ENCODE measurements at regions not wholly inside any gene's neighbourhood (a gene's known extent, or its start where the extent isn't known, plus 50 kb on each side); places are given as distances from the start of the nearest gene placed in this dataset.

GRCh38 chr14:29037411-29037810, 270.8 kb downstream of the FOXG1 start:
- no peak overlapping the region for H3K4ac ChIP-seq (replicated peaks; ENCODE audit: insufficient read length, low read depth, low read length)
- no peak overlapping the region for H3K27ac ChIP-seq (ENCODE audit: low read depth, low read length)
- H3K9me3 ChIP-seq (ENCODE audit: insufficient read depth in 2 of 2, low read depth in 1 of 2, low read length in 1 of 2): no peaks in the 10 kb centered on the region
- no peak overlapping the region for H3K9ac ChIP-seq (replicated peaks in 1 of 4; ENCODE audit: extremely low read depth in 1 of 4, low read depth in 3 of 4, low read length in 3 of 4)
- no peaks in the 10 kb centered on the region for H3K79me1 ChIP-seq (ENCODE audit: low read depth, low read length)
- CTCF ChIA-PET (ENCODE audit: partially characterized antibody): no interaction called here
- no peak overlapping the region for H2BK12ac ChIP-seq (ENCODE audit: low read depth, low read length)
- no peak overlapping the region for H3K23ac ChIP-seq (ENCODE audit: insufficient read length)
- no peaks in the 10 kb centered on the region for H3K23me2 ChIP-seq (ENCODE audit: low read depth, low read length)
- no peak overlapping the region for H2BK20ac ChIP-seq (ENCODE audit: low read length)
- H3K18ac ChIP-seq (ENCODE audit: extremely low read depth, low read length): no peak overlapping the region
- no peak overlapping the region for H2AFZ ChIP-seq (ENCODE audit: low read length)
- H2BK5ac ChIP-seq (ENCODE audit: low read depth, low read length): no peak overlapping the region
- TF ChIP-seq CBX5 (IDR thresholded peaks at IDR 0.05; ENCODE audit: low read depth, low read length) (no peak), TEAD4 (IDR thresholded peaks at IDR 0.05; ENCODE audit: low read depth, low read length) (no peak), GTF2F1 (IDR thresholded peaks at IDR 0.05; ENCODE audit: borderline replicate concordance, low read depth, low read length) (no peak), JUND (IDR thresholded peaks at IDR 0.05; ENCODE audit: low read length) (no peak), CTBP2 (IDR thresholded peaks at IDR 0.05; ENCODE audit: borderline replicate concordance, insufficient read depth, insufficient read length, low read length) (no peak), EP300 (IDR thresholded peaks at IDR 0.05; ENCODE audit: borderline replicate concordance in 1 of 2, low read depth in 2 of 2, low read length in 2 of 2) (no peak), SUZ12 (IDR thresholded peaks at IDR 0.05; ENCODE audit: low read length) (no peak), ATF2 (IDR thresholded peaks at IDR 0.05; ENCODE audit: low read length) (no peak), USF2 (IDR thresholded peaks at IDR 0.05; ENCODE audit: low read length) (no peak), RBBP5 (IDR thresholded peaks at IDR 0.05; ENCODE audit: borderline replicate concordance, low read depth, low read length) (no peak), GABPA (IDR thresholded peaks at IDR 0.05; ENCODE audit: borderline replicate concordance, insufficient read depth, low read length) (no peak), CHD2 (IDR thresholded peaks at IDR 0.05; ENCODE audit: low read length) (no peak)
- H2AK5ac ChIP-seq (ENCODE audit: low read depth, low read length): no peak overlapping the region
- H3K14ac ChIP-seq (ENCODE audit: insufficient read length): no peak overlapping the region
- no peaks in the 10 kb centered on the region for H4K20me1 ChIP-seq (replicated peaks in 1 of 2; ENCODE audit: control insufficient read depth in 1 of 2, insufficient read depth in 2 of 2, low read length in 2 of 2)
- FAIRE-seq (no peak), DNase-seq (ENCODE audit: low read depth in 1 of 2, low spot score in 2 of 2) (no peak)
- H2BK120ac ChIP-seq (replicated peaks; ENCODE audit: low read depth, low read length): no peak overlapping the region
- no peaks in the 10 kb centered on the region for H3K36me3 ChIP-seq (ENCODE audit: control insufficient read depth in 2 of 4, insufficient read depth in 4 of 4, low read length in 3 of 4)
- no peak overlapping the region for H4K5ac ChIP-seq (ENCODE audit: insufficient read length, low read depth, low read length)
- no peaks in the 10 kb centered on the region for H3K79me2 ChIP-seq (ENCODE audit: control insufficient read depth in 1 of 2, insufficient read depth in 2 of 2, low read length in 2 of 2)
- H3K4me2 ChIP-seq (ENCODE audit: insufficient read depth in 1 of 2, low read depth in 2 of 2, low read length in 2 of 2): no peak overlapping the region
- no peak overlapping the region for H4K8ac ChIP-seq (ENCODE audit: extremely low read depth, insufficient read depth, low read length)
- H3K27me3 ChIP-seq (replicated peaks in 1 of 4; ENCODE audit: control insufficient read depth in 3 of 4, extremely low read depth in 1 of 4, insufficient read depth in 3 of 4, low read length in 3 of 4): no peaks in the 10 kb centered on the region
- POLR2A ChIA-PET (ENCODE audit: partially characterized antibody): no interaction called here
- H4K91ac ChIP-seq (replicated peaks; ENCODE audit: insufficient read length, low read length): no peak overlapping the region
- H3K56ac ChIP-seq (replicated peaks; ENCODE audit: insufficient read length, low read depth, low read length): no peak overlapping the region
- no peaks in the 10 kb centered on the region for H3K4me1 ChIP-seq (replicated peaks in 1 of 4; ENCODE audit: control insufficient read depth in 3 of 4, insufficient read depth in 4 of 4, low read length in 3 of 4)
- no peak overlapping the region for H2BK15ac ChIP-seq (ENCODE audit: low read length)
- no peak overlapping the region for H3K4me3 ChIP-seq (ENCODE audit: extremely low read depth in 1 of 4, insufficient read depth in 2 of 4, low read depth in 3 of 4, low read length in 4 of 4)
